HG02884 (cell line): ENCODE measurements at regions not wholly inside any gene's neighbourhood (a gene's known extent, or its start where the extent isn't known, plus 50 kb on each side); places are given as distances from the start of the nearest gene placed in this dataset.

ENCODE experiments used
- ATAC-seq: cut with Tn5 transposase; IDR thresholded peaks from one replicate; pipeline ENCODE4 v1.9.1; 2021; ENCODE audit warnings: mild to moderate bottlenecking, moderate library complexity; ENCODE audit not compliant: unreplicated experiment

DNA sequence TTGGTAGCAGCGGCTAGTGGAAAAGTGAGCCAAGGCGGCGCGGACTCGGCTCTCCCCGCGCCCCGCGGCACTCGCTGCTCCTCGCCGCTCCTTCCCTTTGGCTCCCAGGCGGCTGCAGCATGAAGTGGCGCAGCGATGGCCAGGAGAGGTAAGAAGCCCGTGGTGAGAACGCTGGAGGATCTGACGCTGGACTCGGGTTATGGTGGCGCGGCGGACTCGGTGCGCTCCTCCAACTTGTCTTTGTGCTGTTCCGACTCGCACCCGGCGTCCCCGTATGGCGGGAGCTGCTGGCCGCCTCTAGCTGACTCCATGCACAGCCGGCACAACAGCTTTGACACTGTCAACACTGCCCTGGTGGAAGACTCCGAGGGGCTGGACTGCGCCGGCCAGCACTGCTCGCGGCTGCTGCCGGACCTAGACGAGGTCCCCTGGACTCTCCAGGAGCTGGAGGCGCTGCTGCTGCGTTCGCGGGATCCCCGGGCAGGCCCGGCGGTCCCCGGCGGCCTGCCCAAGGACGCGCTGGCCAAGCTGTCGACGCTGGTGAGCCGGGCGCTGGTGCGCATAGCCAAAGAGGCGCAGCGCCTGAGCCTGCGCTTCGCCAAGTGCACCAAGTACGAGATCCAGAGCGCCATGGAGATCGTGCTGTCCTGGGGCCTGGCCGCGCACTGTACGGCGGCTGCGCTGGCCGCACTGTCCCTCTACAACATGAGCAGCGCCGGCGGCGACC is 225.6 kb upstream of the CRY1 start:
- ATAC-seq: no peak

DNA sequence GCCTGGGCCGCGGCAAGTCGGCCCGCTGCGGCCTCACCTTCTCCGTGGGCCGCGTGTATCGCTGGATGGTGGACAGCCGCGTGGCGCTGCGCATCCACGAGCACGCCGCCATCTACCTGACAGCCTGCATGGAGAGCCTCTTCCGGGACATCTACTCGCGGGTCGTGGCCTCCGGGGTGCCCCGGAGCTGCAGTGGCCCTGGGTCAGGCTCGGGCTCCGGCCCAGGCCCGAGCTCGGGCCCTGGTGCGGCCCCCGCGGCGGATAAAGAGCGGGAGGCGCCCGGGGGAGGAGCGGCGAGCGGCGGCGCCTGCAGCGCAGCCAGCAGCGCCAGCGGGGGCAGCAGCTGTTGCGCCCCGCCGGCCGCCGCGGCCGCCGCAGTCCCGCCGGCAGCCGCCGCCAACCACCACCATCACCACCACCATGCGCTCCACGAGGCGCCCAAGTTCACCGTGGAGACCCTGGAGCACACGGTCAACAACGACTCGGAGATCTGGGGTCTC is 226.2 kb upstream of the CRY1 start:
- ATAC-seq: no peak

DNA sequence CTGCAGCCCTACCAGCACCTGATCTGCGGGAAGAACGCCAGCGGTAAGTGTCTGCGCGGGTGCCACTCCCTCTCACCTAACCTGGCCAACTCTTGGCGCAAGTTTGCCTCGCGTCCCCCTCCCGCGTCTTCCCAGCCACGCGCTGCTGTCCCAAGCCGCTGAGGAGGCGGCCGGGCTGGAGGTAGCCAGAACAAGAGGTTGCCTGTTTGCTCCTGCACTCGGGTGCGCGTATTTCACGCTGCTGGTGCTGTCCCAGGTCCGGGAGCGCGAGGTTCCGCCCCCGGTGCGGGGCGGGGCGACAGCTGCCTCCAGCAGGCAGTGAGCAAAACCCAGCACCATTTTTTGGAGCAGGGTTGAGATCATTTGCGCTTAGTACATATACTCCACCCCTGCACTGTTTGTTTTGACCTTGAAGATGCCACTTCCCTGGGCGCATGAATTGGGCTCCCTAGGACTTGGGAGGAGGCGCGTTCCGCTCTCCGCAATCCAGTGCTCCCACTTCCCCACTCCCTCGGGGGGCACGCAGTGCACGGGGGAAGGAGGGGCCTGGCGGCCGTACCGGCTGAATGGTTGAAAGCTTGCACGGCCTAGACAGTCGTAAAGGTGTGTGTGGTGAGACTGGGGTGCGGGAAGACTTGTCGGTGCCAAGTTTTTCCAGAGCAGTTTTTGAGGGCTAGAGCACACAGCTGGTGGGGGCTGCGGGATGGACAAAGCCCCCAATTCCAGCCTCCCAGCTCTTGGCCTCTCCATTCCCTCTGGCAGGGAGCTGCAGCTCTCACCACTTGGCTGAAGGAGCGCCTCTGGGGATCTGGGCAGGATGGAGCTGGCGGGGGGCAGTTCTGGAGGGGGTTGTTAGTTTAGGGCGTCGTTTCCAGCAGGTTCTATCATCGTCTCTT is 226.9 kb upstream of the CRY1 start:
- no peak for ATAC-seq

DNA sequence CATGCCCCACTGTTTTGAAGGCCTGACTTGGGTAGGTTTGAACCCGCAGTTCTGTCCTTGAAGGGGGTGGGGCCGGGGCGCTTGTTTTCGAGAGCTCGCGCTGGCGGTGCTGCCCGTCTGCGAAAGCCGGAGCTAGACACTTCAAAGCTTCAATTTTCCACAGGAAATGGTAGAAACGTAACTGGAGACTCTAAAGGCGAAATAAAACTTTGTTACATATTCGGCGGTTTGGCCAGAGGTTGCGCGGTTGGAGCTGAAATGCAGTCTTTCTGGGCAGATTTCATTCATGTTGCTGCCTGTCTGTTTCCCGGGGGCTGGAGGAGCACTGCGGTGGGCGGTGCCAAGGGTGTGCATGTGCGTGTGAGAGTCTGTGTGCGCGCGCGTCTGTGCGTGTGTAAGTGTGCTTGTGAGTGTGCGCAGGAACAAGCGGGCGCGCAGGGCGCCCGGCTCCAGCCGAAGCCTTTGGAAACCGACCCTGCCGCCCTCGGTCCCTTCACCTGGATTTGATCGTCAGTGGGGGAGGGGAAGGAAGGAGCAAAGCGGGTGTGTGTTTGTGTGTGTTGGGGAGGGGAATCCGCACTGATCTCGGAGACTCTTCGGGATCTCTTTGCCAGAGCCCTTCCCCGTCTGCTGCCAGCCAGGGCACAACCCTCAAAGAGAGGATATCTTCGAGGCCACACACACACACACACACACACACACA is 227.7 kb upstream of the CRY1 start:
- no peak for ATAC-seq

DNA sequence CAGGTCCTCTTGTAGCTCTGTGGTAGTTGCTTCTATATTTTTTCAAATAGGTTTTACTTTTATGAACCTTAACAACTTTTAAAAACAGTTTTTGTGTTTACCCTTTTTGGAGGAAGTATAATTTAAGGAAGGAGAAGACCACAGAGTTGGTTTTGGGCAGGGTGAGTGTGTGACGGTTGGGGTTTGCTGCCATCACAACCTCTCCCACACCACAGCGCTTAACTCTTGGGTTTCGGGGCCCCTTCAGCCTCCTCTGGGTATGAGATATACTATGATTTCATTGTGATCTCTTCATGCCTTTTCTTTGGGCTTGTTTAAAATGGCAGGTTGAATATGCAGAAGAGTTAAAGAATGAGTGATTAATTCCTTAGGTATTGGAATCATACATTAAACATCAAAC is 228.7 kb upstream of the CRY1 start:
- ATAC-seq: no peak

DNA sequence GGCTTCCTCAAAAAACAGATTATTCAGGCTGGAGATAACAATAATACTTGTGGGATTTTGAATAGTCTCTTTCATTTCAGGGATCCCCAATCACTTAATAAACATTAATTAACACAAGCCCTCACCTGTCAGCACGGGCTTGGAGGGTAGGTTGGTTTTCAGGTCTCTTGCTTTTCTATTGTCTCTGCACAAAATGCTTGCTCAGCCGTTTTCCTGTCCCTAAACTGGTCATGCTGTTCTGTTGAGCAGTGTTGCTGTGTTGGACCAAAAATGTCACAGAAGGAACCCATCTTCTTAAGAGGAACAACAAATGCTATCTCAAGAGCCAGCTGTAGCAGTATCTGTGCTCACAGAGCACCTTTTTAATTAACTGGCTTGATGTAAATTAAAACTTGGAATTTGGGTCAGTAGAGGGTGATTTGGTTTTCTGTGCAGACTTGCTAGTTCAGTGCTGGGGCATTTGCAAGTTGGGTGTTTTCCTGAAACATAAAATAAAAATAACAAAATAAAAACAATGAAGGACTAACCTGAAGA is 231.8 kb upstream of the CRY1 start:
- no peak for ATAC-seq

DNA sequence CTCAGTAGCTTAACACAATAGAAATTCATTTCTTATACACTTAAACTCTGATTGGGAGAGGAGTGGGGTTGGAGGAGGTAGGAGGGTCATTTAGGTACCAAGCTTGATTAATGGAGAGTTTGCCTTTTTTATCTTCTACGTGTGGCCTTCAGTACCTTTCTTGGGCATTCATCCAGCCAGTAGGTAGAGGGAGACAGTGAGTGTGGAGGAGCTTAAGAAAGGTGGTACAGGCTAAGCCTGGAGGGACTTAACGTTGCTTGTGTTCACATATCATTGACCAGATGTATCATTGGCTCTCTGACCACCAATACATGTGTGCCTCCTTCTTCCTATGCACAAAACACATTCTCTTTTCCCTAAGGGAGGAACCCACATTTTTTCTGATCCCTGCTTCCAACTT is 232.9 kb upstream of the CRY1 start:
- no peak for ATAC-seq

DNA sequence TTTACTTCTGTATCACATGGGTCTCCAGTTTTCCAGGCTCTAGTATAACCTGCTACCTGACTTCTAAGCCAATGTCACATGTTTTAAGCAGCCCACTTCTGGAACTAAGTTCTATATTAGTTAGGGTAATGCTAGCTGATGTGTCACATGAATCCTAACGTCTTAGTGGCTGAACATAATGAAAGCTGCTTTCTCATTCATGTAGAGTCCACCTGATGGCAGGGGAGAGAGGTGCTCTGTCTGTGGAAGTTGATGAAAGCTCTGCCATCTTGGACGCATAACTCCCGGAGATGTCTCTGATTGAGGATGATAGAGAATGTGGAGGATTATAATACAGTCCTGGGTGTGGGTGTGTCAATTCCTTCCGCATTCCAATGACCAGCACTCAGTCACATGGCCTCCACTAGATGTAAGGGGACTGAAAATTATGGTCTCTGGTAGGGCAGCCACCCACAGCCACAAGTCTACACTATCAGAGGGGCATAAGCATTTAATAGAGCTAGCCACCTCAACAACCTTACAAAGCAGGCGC is 234.4 kb upstream of the CRY1 start:
- no peak for ATAC-seq

DNA sequence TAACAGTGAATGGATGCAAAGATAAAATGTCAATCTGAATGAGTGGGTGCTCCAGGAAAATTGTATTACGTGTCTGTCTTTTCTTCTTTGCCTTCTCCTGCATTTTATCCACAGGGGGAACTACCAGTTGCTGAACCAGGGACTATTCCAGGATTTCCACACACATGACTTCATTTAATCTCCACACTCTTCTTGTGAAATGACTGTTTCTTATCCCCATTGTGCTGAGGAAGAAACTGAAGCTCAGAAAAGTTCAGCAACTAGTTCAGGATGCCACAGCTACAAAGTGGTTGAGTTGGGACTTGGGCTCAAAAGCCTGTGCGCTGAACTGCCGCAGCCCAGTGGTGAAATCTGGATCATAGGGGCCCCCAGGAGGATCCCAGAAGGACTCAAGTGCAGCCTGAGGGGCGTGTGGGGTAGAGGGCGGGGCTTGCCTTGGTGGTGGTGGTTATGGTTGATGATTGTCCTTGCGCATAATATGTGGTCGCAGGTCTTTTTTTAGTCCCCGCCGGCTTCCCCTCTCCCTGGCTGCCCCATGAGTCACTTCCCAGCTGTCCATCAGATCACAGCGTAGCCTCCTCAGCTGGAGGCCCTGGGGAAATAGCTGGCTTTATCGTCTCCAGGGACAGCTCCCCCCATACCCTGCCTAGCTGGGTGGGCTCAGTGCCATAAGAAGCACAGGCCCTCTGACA is 235.2 kb upstream of the CRY1 start:
- ATAC-seq: no peak

DNA sequence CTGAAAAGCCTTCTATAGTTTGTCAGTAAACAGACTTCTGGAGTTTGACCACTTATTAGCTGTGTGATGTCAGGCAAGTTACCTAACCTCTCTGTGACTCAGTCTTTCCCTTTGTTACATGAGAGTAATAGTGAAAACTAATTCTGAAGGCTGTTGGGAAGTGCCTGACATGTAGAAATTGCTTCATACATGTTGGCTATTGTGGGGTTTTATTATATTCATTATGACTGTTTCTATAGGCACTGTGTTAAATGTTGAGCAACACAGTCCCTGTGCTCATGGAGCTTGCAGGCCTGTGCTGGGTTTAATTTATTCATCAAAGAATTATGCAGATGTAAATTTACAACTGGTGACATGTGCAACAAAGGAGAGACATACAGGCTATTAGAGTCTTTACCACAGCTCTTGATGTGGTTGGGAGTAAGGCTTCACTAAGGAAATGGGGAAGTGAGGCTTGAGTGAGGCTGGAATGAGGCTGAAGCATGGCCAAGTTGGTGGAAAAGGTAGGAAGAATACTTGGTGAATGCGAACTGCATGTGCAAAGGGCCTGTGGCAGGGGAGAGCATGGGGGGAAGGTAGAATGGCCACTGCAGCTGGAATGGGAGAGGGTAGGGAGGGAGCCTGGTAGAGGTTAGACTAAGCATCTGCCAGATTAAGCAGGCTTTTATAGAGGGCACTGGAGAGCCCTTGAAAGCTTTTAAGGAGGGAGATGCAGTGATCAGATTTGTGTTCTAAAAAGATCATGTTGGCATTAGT is 236.4 kb upstream of the CRY1 start:
- ATAC-seq: no peak

DNA sequence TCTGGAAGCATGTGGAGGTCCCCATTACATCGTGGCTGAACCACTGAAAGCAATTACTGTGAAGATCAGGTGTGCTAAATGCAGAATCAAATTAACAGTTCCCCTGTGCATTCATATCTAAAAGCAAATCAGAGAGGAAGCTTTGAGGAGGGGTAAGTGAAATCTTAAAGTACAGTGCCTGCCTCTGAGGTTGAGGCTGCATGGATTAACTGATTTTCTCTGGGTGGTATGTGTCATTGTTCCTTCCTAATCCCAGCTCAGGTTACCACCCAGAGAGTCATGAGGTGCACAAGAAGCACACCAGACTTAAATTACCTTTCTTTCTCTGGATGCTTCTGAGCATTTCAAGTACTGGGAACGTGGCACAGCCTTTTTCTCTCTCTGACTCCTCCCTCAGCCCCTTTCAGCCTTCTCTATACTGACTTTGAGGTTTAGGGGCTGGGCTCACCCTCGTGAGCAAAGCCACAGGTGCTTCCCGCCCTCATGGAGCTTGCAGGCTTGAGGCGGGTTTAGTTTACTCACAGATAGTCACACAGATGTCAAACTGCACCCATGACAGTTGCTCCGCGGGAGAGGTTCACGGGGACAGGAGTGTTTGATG is 237.6 kb upstream of the CRY1 start:
- no peak for ATAC-seq

DNA sequence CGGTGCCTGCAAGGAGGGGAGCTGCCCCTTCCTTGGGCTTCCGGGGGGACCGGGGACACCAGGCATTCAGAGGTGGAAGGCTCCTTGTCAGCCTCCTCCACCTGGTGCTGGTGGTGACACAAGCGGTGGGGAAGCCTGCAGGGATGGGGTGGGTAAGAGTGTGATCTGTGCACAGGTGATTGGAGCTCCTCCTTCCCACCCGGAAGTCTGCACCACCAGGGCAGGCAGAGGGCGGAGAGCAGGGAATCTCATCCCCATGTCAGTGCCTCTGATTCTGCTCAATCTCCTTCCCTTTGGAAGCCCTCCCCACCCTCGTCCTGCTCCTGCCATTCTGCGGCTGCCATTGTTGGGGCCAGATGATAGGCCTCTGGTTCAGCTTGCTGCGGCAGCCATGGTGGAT is 238.1 kb upstream of the CRY1 start:
- ATAC-seq: no peak

DNA sequence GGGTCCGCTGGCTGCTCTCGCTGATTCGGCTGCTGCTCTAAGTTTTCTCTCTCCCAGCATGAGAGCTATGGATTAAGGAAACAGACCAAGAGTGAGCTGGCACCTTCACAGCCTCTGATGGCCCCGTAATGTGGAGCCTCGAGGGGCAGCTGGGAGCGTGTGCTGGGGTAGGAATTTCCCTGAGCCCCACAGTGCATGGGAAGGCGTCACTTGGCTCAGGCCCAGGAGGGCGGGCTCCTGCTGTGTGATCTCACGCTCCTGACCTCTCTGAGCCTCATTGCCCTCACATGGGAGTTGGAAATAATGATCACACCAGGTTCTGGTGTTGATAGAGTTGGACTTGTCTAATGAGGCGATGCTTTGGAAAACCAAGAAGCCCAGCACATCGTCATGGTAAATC is 238.6 kb upstream of the CRY1 start:
- no peak for ATAC-seq

DNA sequence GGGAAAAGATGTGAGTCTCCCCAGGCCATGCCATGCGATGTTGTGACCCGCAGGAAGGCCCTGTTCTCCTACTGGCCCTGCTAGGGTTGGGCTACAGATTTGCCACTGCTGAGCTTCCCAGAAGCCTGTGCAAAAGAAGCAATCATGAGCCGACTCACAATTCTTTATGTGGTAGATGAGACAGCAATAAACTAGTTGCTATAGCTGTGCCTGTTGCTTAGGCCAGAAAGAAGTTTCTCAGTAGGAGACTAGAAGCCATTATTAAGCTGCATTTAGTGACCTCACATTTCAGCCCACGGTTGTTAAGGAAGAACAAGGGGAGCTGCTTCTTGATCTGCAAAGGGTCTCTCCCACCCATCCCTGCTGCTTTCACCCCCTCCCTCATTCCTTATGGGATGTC is 239.4 kb upstream of the CRY1 start:
- no peak for ATAC-seq

DNA sequence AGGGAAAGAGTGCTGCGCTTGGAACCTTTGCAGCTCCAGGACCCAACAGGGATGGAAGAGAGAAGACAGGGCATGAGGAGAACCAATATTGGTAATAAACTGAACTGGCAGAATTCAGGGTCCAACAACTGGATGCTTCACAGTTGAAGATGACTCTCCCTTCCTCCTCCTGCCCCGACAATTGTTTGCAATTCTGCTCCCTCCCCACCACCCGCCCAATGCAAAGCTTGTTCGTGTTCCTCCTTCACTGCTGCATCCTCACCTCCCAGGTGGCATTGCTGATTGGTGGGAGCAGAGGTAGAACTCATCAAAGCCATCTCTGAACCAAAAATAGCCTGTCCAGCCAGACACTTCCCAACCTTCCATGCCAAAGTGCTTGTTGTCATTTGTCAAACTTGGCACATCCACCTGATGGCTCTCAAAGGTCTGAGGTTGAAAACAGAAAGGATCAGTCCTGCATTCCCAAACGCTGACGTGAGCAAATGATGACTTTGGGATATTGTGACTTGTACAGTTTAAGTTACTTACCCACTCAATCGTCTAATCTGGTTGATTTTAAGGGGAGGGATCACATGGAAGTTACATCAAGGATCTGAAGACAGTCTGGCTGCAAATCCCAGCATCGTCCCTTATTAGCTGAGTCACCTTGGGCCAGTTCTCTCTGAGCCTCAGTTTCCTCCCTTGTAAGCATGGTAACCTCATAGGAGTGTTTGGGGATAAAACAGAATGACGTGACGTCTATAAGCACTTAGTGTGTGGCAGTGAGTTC is 242.6 kb upstream of the CRY1 start:
- no peak for ATAC-seq

DNA sequence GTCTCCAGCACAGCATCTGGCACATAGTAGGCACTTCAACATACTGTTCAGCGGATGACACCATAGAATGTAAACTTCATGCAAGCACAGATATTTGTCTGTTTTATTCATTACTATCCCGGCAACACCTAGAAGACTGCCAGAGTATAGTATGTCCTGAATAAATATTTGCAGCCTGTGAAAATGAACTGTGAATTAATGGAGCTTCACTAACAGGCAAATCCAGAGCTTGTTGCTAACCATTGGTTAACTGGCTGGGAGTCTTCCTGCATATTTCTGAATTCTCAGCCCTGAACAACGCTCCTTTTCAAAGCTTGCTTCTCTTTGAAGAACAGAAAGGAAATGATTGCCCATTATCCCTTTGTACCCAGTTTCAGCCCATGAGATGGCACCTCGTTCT is 243.3 kb upstream of the CRY1 start:
- ATAC-seq: no peak

DNA sequence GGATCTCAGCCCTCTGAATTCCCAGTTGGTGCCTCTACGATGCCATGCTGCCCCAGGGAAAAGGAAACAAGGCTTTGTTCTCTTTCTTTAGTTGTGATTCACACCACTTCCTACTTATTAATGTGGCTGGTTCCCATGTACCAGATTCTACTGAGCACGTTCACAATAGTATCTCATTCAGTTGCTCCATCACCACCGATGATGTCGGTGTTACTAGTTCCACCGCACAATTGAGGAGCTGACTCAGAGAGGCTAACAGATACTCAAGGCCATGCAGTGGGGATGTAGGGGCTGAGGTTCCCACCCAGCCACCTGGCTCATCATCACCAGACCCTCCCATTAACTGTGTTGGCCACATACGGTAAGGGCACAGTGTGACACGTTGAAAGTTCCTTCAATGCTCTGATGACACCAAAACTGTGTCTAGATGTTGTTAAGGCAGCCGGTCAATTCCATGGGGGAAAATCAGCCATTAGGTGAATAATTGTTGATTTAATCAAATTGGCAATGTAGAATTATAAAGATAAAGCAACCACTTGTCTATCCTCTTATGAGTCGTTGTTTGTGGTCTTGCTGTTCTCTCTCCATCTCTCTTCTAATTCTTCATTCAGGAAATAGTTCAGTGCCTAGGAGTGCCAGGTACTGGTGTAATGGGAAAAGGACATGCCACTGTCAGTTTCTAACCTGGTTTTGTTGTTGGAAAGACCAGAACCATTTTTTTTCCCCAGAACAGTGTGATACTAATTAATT is 244.2 kb upstream of the CRY1 start:
- no peak for ATAC-seq

DNA sequence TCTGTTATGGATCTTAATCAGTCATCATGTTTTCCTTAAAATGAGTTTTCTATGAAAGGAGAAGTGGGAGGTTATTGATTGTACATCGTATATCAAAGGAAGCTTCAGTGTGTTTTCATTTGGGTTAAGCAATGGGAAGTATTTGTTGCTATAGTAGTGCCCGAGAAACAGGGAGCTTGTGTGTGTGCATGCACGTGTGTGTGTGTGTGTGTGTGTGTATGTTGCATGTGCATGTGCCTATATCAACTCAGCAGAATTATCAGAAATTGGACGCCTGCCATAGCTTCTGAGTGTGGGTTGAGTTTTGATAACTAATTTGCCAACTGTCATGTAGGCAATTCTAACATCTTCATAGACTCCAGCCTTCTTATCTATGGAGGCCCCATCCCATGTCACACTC is 246.1 kb upstream of the CRY1 start:
- ATAC-seq: no peak
